ENCODE measurements at regions not wholly inside any gene's neighbourhood (a gene's known extent, or its start where the extent isn't known, plus 50 kb on each side); places are given as distances from the start of the nearest gene placed in this dataset.

GRCh38 chr1:38436006-38436405, 389.4 kb upstream of the POU3F1 start:
- Histone ChIP-seq H3K4me1 (ENCODE audit: insufficient read depth, low read length, severe bottlenecking) (no peaks in the 10 kb centered on the region), H3K27me3 (ENCODE audit: insufficient read depth, low read length) (no peaks in the 10 kb centered on the region; the same call in 1 of the 2 replicates), H2AFZ (ENCODE audit: low read length) (no peak overlapping the region), H3K9ac (ENCODE audit: low read length) (no peak overlapping the region), H3K4me2 (ENCODE audit: low read length) (no peak overlapping the region), H4K20me1 (ENCODE audit: insufficient read depth, low read length) (no peaks in the 10 kb centered on the region), H3K79me2 (ENCODE audit: insufficient read depth, low read length) (no peaks in the 10 kb centered on the region), H3K36me3 (ENCODE audit: insufficient read depth, low read length) (no peaks in the 10 kb centered on the region), H3K9me3 (ENCODE audit: low read length) (no peaks in the 10 kb centered on the region), H3K4me3 (ENCODE audit: low read depth, low read length, poor library complexity, severe bottlenecking) (no peak overlapping the region), H3K9me2 (ENCODE audit: low read depth, low read length) (no peaks in the 10 kb centered on the region), H3K27ac (ENCODE audit: low read depth, low read length, poor library complexity, severe bottlenecking) (no peak overlapping the region), H3F3A (ENCODE audit: insufficient read depth, low read length) (no peaks in the 10 kb centered on the region)
- TF ChIP-seq EZH2 (IDR thresholded peaks at IDR 0.05; ENCODE audit: borderline replicate concordance, low read length) (no peak), CTCF (IDR thresholded peaks at IDR 0.05; ENCODE audit: low read length) (no peak)

- no peaks in the 10 kb centered on the region for H3K4me1 ChIP-seq (ENCODE audit: insufficient read depth, low read length, severe bottlenecking)
- no peaks in the 10 kb centered on the region for H3K36me3 ChIP-seq (ENCODE audit: insufficient read depth, low read length)
- no peak for TF ChIP-seq EZH2 (IDR thresholded peaks at IDR 0.05; ENCODE audit: borderline replicate concordance, low read length)
- TF ChIP-seq CTCF (IDR thresholded peaks at IDR 0.05; ENCODE audit: low read length), result no peak
- no peaks in the 10 kb centered on the region for H3K79me2 ChIP-seq (ENCODE audit: insufficient read depth, low read length)
- H4K20me1 ChIP-seq (ENCODE audit: insufficient read depth, low read length), result no peaks in the 10 kb centered on the region
- no peak overlapping the region for H3K4me3 ChIP-seq (ENCODE audit: low read depth, low read length, poor library complexity, severe bottlenecking)
- no peak overlapping the region for H3K27ac ChIP-seq (ENCODE audit: low read depth, low read length, poor library complexity, severe bottlenecking)
- no peak overlapping the region for H3K9ac ChIP-seq (ENCODE audit: low read length)
- no peaks in the 10 kb centered on the region for H3K9me3 ChIP-seq (ENCODE audit: low read length)
- H3K9me2 ChIP-seq (ENCODE audit: low read depth, low read length), result no peaks in the 10 kb centered on the region
- H3F3A ChIP-seq (ENCODE audit: insufficient read depth, low read length), result no peaks in the 10 kb centered on the region
- H3K4me2 ChIP-seq (ENCODE audit: low read length), result no peak overlapping the region
- no peaks in the 10 kb centered on the region; the same call in 1 of the 2 replicates for H3K27me3 ChIP-seq (ENCODE audit: insufficient read depth, low read length)
- no peak overlapping the region for H2AFZ ChIP-seq (ENCODE audit: low read length)
These were observed 386.6 kb upstream of the POU3F1 start for GRCh38 chr1:38433084-38433722.

- Histone ChIP-seq H3K4me1 (ENCODE audit: insufficient read depth, low read length, severe bottlenecking) (no peaks in the 10 kb centered on the region), H3K27me3 (ENCODE audit: insufficient read depth, low read length) (no peaks in the 10 kb centered on the region; the same call in 1 of the 2 replicates), H3K9me3 (ENCODE audit: low read length) (no peaks in the 10 kb centered on the region), H3F3A (ENCODE audit: insufficient read depth, low read length) (no peaks in the 10 kb centered on the region), H3K36me3 (ENCODE audit: insufficient read depth, low read length) (no peaks in the 10 kb centered on the region), H3K27ac (ENCODE audit: low read depth, low read length, poor library complexity, severe bottlenecking) (no peak overlapping the region), H3K79me2 (ENCODE audit: insufficient read depth, low read length) (no peaks in the 10 kb centered on the region), H3K9me2 (ENCODE audit: low read depth, low read length) (no peaks in the 10 kb centered on the region), H2AFZ (ENCODE audit: low read length) (no peak overlapping the region), H3K4me2 (ENCODE audit: low read length) (no peak overlapping the region), H3K4me3 (ENCODE audit: low read depth, low read length, poor library complexity, severe bottlenecking) (no peak overlapping the region), H4K20me1 (ENCODE audit: insufficient read depth, low read length) (no peaks in the 10 kb centered on the region), H3K9ac (ENCODE audit: low read length) (no peak overlapping the region)
- TF ChIP-seq EZH2 (IDR thresholded peaks at IDR 0.05; ENCODE audit: borderline replicate concordance, low read length), result no peak
- TF ChIP-seq CTCF (IDR thresholded peaks at IDR 0.05; ENCODE audit: low read length), result no peak
These were observed 385.2 kb upstream of the POU3F1 start for GRCh38 chr1:38431535-38432376.

All from OCI-LY1 (cell line).